Neural cell (in vitro differentiated cells): ENCODE measurements at regions not wholly inside any gene's neighbourhood (a gene's known extent, or its start where the extent isn't known, plus 50 kb on each side); places are given as distances from the start of the nearest gene placed in this dataset.
"Not testable (repeated sequence)": the region's sequence is repeated elsewhere in the genome, so short reads cannot be mapped to it uniquely, and the experiment has no call there.

ENCODE experiments used
- CTCF ChIP-seq: fragments of 450-650 bp; IDR thresholded peaks from 2 replicates; pipeline ENCODE4 v1.5.1; 2014; ENCODE audit warnings: antibody characterized with exemption, mild to moderate bottlenecking, moderate library complexity; ENCODE audit not compliant: poor library complexity, severe bottlenecking
- EP300 ChIP-seq: fragments of 450-650 bp; conservative IDR thresholded peaks from 2 replicates; pipeline ENCODE4 v1.6.1; 2014; ENCODE audit warnings: antibody characterized with exemption, mild to moderate bottlenecking, moderate library complexity; ENCODE audit not compliant: poor library complexity, severe bottlenecking
- EZH2 ChIP-seq: fragments of 200-600, 300-800 bp; shearing (Covaris generic), sonication (generic); IDR thresholded peaks from 2 replicates; pipeline ENCODE4 v1.6.1; 2014; ENCODE audit warnings: antibody characterized with exemption, low read length, borderline replicate concordance, mild to moderate bottlenecking; ENCODE audit not compliant: insufficient read depth, poor library complexity, severe bottlenecking
- REST ChIP-seq: IDR thresholded peaks from 2 replicates; pipeline ENCODE4 v1.6.1; 2012; ENCODE audit warnings: borderline replicate concordance
- TAF1 ChIP-seq: IDR thresholded peaks from 2 replicates; pipeline ENCODE4 v1.6.1; 2012; ENCODE audit warnings: low read depth

- not testable (repeated sequence) for TF ChIP-seq EZH2, TAF1, CTCF, EP300, REST
Observed at GRCh38 chr16:73398604-73399003, 350.7 kb upstream of the ZFHX3 start.
